HAP-1 (cell line): ENCODE measurements at regions not wholly inside any gene's neighbourhood (a gene's known extent, or its start where the extent isn't known, plus 50 kb on each side); places are given as distances from the start of the nearest gene placed in this dataset.

Experiments
- DNase-seq, 2 experiments: peaks; one replicate each; pipeline ENCODE4 v3.0.0-alpha.2; 2016 to 2020; ENCODE audit warnings: low spot score in 2 of 2
- H3K27me3 ChIP-seq: fragments of 250-450 bp; sonication (Bioruptor Pico); 2 replicates; pipeline ENCODE4 v1.5.1; 2020; ENCODE audit warnings: low read depth, mild to moderate bottlenecking, moderate library complexity
- H3K36me3 ChIP-seq: fragments of 250-450 bp; sonication (Bioruptor Pico); replicated peaks from 2 replicates; pipeline ENCODE4 v1.5.1; 2020; ENCODE audit warnings: mild to moderate bottlenecking
- H3K4me1 ChIP-seq: fragments of 250-450 bp; sonication (Bioruptor Pico); 2 replicates; pipeline ENCODE4 v1.5.1; 2020; ENCODE audit warnings: mild to moderate bottlenecking
- H3K4me3 ChIP-seq: fragments of 250-450 bp; sonication (Bioruptor Pico); 2 replicates; pipeline ENCODE4 v1.5.1; 2020; ENCODE audit warnings: mild to moderate bottlenecking, moderate library complexity
- H3K9me3 ChIP-seq: fragments of 250-450 bp; sonication (Bioruptor Pico); 2 replicates; pipeline ENCODE4 v1.5.1; 2020; ENCODE audit warnings: mild to moderate bottlenecking, moderate library complexity
- in situ Hi-C: fragments of 300-500 bp; cut with MboI; formaldehyde crosslinking; loops from 3 replicates; pipeline ENCODE4 v1.14.3; 2020; ENCODE audit warnings: low sequenced_read_pairs, inconsistent platforms, mixed read lengths

- in situ Hi-C loops = loop anchor here (10.0 kb wide), 1 partner anchor 505 kb away; no protein-coding TSS in a partner anchor
- Histone ChIP-seq H3K4me1 (no peaks in the 10 kb centered on the region), H3K36me3 (no peaks in the 10 kb centered on the region), H3K27me3 (no peaks in the 10 kb centered on the region), H3K9me3 (no peaks in the 10 kb centered on the region), H3K4me3 (no peak overlapping the region)
- DNase-seq = no peak
Observed at GRCh38 chr18:8479789-8480188, 129.4 kb upstream of the RAB12 start.

- Histone ChIP-seq H3K9me3 (no peaks in the 10 kb centered on the region), H3K4me1 (no peaks in the 10 kb centered on the region), H3K36me3 (no peaks in the 10 kb centered on the region), H3K27me3 (no peaks in the 10 kb centered on the region), H3K4me3 (no peak overlapping the region)
- peak in 1 of 2 experiments; percentile 31 for DNase-seq
- in situ Hi-C loops = no loop called here
Observed at GRCh38 chr18:8480506-8481328, 128.5 kb upstream of the RAB12 start.

GRCh38 chr18:8484951-8485350, 124.3 kb upstream of the RAB12 start:
- no peaks in the 10 kb centered on the region for H3K27me3 ChIP-seq
- DNase-seq = no peak
- no peaks in the 10 kb centered on the region for H3K36me3 ChIP-seq
- H3K9me3 ChIP-seq = no peaks in the 10 kb centered on the region
- H3K4me3 ChIP-seq = no peak overlapping the region
- H3K4me1 ChIP-seq = no peaks in the 10 kb centered on the region
- in situ Hi-C loops = no loop called here

GRCh38 chr18:8489761-8490160, 119.5 kb upstream of the RAB12 start:
- Histone ChIP-seq H3K4me3 (no peak overlapping the region), H3K4me1 (no peaks in the 10 kb centered on the region), H3K27me3 (no peaks in the 10 kb centered on the region), H3K9me3 (no peaks in the 10 kb centered on the region), H3K36me3 (no peaks in the 10 kb centered on the region)
- in situ Hi-C loops = no loop called here
- DNase-seq = no peak

- no peaks in the 10 kb centered on the region for H3K4me1 ChIP-seq
- H3K27me3 ChIP-seq = no peaks in the 10 kb centered on the region
- DNase-seq = no peak
- no peaks in the 10 kb centered on the region for H3K36me3 ChIP-seq
- H3K9me3 ChIP-seq = no peaks in the 10 kb centered on the region
- H3K4me3 ChIP-seq = no peak overlapping the region
- in situ Hi-C loops = no loop called here
Observed at GRCh38 chr18:8491516-8491915, 117.7 kb upstream of the RAB12 start.

GRCh38 chr18:8493141-8493540, 116.1 kb upstream of the RAB12 start:
- H3K36me3 ChIP-seq = no peaks in the 10 kb centered on the region
- no peak for DNase-seq
- no peaks in the 10 kb centered on the region for H3K4me1 ChIP-seq
- no peaks in the 10 kb centered on the region for H3K9me3 ChIP-seq
- no peaks in the 10 kb centered on the region for H3K27me3 ChIP-seq
- H3K4me3 ChIP-seq = no peak overlapping the region
- in situ Hi-C loops = no loop called here

- in situ Hi-C loops = no loop called here
Observed at GRCh38 chr18:8496186-8496585, 113.1 kb upstream of the RAB12 start.

GRCh38 chr18:8498905-8499304, 110.3 kb upstream of the RAB12 start:
- in situ Hi-C loops = no loop called here
- Histone ChIP-seq H3K36me3 (no peaks in the 10 kb centered on the region), H3K27me3 (no peaks in the 10 kb centered on the region), H3K4me1 (no peaks in the 10 kb centered on the region), H3K4me3 (no peak overlapping the region), H3K9me3 (no peaks in the 10 kb centered on the region)
- no peak for DNase-seq

More at GRCh38 chr18:8496186-8496585, 113.1 kb upstream of the RAB12 start:
- H3K4me3 ChIP-seq = no peak overlapping the region
- no peaks in the 10 kb centered on the region for H3K36me3 ChIP-seq
- H3K4me1 ChIP-seq = no peaks in the 10 kb centered on the region
- H3K27me3 ChIP-seq = no peaks in the 10 kb centered on the region
- no peaks in the 10 kb centered on the region for H3K9me3 ChIP-seq
- DNase-seq = no peak

GRCh38 chr18:8499810-8500675, 109.2 kb upstream of the RAB12 start:
- no peak for DNase-seq
- H3K4me3 ChIP-seq = no peak overlapping the region
- H3K27me3 ChIP-seq = no peaks in the 10 kb centered on the region
- no peaks in the 10 kb centered on the region for H3K4me1 ChIP-seq
- H3K36me3 ChIP-seq = no peaks in the 10 kb centered on the region
- no peaks in the 10 kb centered on the region for H3K9me3 ChIP-seq
- in situ Hi-C loops = no loop called here

GRCh38 chr18:8501044-8501443, 108.2 kb upstream of the RAB12 start:
- no peaks in the 10 kb centered on the region for H3K27me3 ChIP-seq
- in situ Hi-C loops = no loop called here
- H3K36me3 ChIP-seq = no peaks in the 10 kb centered on the region
- DNase-seq = no peak
- no peaks in the 10 kb centered on the region for H3K9me3 ChIP-seq
- no peak overlapping the region for H3K4me3 ChIP-seq
- no peaks in the 10 kb centered on the region for H3K4me1 ChIP-seq

GRCh38 chr18:8503248-8503647, 106.0 kb upstream of the RAB12 start:
- Histone ChIP-seq H3K36me3 (no peaks in the 10 kb centered on the region), H3K9me3 (no peaks in the 10 kb centered on the region), H3K27me3 (no peaks in the 10 kb centered on the region), H3K4me3 (no peak overlapping the region), H3K4me1 (no peaks in the 10 kb centered on the region)
- no peak for DNase-seq
- in situ Hi-C loops = no loop called here

- no peaks in the 10 kb centered on the region for H3K9me3 ChIP-seq
- no peak overlapping the region for H3K4me3 ChIP-seq
- DNase-seq = no peak
- no peaks in the 10 kb centered on the region for H3K36me3 ChIP-seq
- in situ Hi-C loops = no loop called here
- H3K27me3 ChIP-seq = no peaks in the 10 kb centered on the region
- no peaks in the 10 kb centered on the region for H3K4me1 ChIP-seq
Observed at GRCh38 chr18:8504424-8504823, 104.8 kb upstream of the RAB12 start.

- no peaks in the 10 kb centered on the region for H3K36me3 ChIP-seq
- H3K4me1 ChIP-seq = no peaks in the 10 kb centered on the region
- H3K4me3 ChIP-seq = no peak overlapping the region
- no peaks in the 10 kb centered on the region for H3K9me3 ChIP-seq
- no peak for DNase-seq
- H3K27me3 ChIP-seq = no peaks in the 10 kb centered on the region
- in situ Hi-C loops = no loop called here
Observed at GRCh38 chr18:8504880-8505435, 104.3 kb upstream of the RAB12 start.
